HepG2 (cell line): ENCODE measurements at regions not wholly inside any gene's neighbourhood (a gene's known extent, or its start where the extent isn't known, plus 50 kb on each side); places are given as distances from the start of the nearest gene placed in this dataset.

Experiments
- ATF2 ChIP-seq: sonication (generic); formaldehyde crosslinking; IDR thresholded peaks from 2 replicates; pipeline ENCODE4 v1.4.0; 2020; ENCODE audit warnings: missing genetic modification reagents
- FOXO4 ChIP-seq: sonication (generic); formaldehyde crosslinking; conservative IDR thresholded peaks from 2 replicates; pipeline ENCODE4 v1.8.1; 2023; ENCODE audit warnings: missing genetic modification reagents
- GTF3A ChIP-seq: sonication (generic); formaldehyde crosslinking; conservative IDR thresholded peaks from 2 replicates; pipeline ENCODE4 v1.4.0; 2020; ENCODE audit warnings: mild to moderate bottlenecking, missing genetic modification reagents
- JUND ChIP-seq: sonication (generic); formaldehyde crosslinking; IDR thresholded peaks from 2 replicates; pipeline ENCODE4 v1.8.0; 2022; ENCODE audit warnings: mild to moderate bottlenecking, missing genetic modification reagents
- MAX ChIP-seq: IDR thresholded peaks from 2 replicates; pipeline ENCODE4 v1.6.1; 2012; ENCODE audit warnings: inconsistent platforms
- POLR2AphosphoS5 ChIP-seq: IDR thresholded peaks from 2 replicates; pipeline ENCODE4 v1.6.1; 2012; ENCODE audit warnings: low read depth, low read length
- SIN3A ChIP-seq: IDR thresholded peaks from 2 replicates; pipeline ENCODE4 v1.6.1; 2011; ENCODE audit warnings: low read depth, mild to moderate bottlenecking, control low read depth, low read length, borderline replicate concordance
- TAF1 ChIP-seq: sonication (generic); formaldehyde crosslinking; IDR thresholded peaks from 2 replicates; pipeline ENCODE4 v1.4.0; 2020; ENCODE audit warnings: missing genetic modification reagents
- ZNF607 ChIP-seq: sonication (generic); formaldehyde crosslinking; IDR thresholded peaks from 2 replicates; pipeline ENCODE4 v1.5.1; 2020; ENCODE audit warnings: missing genetic modification reagents, mild to moderate bottlenecking, borderline replicate concordance
- ZZZ3 ChIP-seq: sonication (generic); formaldehyde crosslinking; IDR thresholded peaks from 2 replicates; pipeline ENCODE4 v1.4.0; 2020; ENCODE audit warnings: missing genetic modification reagents, mild to moderate bottlenecking, borderline replicate concordance

- TF ChIP-seq ZZZ3 (no peak), TAF1 (CRISPR knock-in tag) (no peak), SIN3A (no peak), GTF3A (CRISPR knock-in tag) (no peak), JUND (no peak), ATF2 (CRISPR knock-in tag) (no peak), FOXO4 (CRISPR knock-in tag) (no peak), MAX (no peak), POLR2AphosphoS5 (no peak), ZNF607 (CRISPR knock-in tag) (no peak)
Observed at GRCh38 chr10:29005988-29006387, 282.9 kb upstream of the LYZL1 start.
